Coronary artery (tissue), 2 donors: ENCODE measurements at regions not wholly inside any gene's neighbourhood (a gene's known extent, or its start where the extent isn't known, plus 50 kb on each side); places are given as distances from the start of the nearest gene placed in this dataset.
A peak's percentile ranks its signal among the peaks of the same experiment; 100 is the strongest.

Experiments
- DNase-seq: peaks from one replicate; pipeline ENCODE4 v3.0.0-alpha.2; 2017; ENCODE audit warnings: low spot score
- H3K27ac ChIP-seq, 2 donors: fragments of 200-600 bp; sonication (generic); one replicate each; pipeline ENCODE4 v1.5.1; 2016 to 2019
- H3K4me3 ChIP-seq: fragments of 200-600 bp; sonication (generic); 2 replicates; pipeline ENCODE4 v1.5.1; 2016; ENCODE audit warnings: mild to moderate bottlenecking, moderate library complexity
- TF ChIP-seq, protein P1 (sequence below): fragments of 200-600 bp; sonication (generic); IDR thresholded peaks from one replicate; pipeline ENCODE4 v1.5.1; 2019; ENCODE audit warnings: antibody characterized with exemption

DNA sequence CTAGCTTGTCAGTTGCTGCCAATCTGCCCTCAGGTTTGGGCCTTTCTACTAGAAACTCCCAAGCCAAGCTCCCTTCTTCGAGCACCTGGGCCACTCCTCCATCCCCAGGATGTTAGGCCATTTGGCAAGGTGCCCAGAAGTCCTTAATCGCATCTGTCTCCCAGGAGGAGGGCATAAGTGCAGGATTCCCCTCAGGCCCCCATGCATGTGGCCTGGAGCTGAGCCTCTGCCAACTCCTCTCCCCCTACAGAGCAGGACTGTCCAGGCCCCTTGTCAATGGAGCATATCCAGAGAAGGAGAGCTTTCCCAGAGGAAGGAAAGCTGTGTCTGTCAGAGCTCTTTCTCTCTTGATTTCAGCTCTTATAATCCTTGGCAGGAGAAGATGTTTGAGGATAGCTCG, 182.6 kb upstream of the ROPN1 start:
- Histone ChIP-seq H3K4me3 (no peak overlapping the region), H3K27ac (peak overlapping the region in 1 of 2 donors; percentile 7)
- TF ChIP-seq, protein P1, sequence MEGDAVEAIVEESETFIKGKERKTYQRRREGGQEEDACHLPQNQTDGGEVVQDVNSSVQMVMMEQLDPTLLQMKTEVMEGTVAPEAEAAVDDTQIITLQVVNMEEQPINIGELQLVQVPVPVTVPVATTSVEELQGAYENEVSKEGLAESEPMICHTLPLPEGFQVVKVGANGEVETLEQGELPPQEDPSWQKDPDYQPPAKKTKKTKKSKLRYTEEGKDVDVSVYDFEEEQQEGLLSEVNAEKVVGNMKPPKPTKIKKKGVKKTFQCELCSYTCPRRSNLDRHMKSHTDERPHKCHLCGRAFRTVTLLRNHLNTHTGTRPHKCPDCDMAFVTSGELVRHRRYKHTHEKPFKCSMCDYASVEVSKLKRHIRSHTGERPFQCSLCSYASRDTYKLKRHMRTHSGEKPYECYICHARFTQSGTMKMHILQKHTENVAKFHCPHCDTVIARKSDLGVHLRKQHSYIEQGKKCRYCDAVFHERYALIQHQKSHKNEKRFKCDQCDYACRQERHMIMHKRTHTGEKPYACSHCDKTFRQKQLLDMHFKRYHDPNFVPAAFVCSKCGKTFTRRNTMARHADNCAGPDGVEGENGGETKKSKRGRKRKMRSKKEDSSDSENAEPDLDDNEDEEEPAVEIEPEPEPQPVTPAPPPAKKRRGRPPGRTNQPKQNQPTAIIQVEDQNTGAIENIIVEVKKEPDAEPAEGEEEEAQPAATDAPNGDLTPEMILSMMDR = no peak
- DNase-seq = no peak

DNA sequence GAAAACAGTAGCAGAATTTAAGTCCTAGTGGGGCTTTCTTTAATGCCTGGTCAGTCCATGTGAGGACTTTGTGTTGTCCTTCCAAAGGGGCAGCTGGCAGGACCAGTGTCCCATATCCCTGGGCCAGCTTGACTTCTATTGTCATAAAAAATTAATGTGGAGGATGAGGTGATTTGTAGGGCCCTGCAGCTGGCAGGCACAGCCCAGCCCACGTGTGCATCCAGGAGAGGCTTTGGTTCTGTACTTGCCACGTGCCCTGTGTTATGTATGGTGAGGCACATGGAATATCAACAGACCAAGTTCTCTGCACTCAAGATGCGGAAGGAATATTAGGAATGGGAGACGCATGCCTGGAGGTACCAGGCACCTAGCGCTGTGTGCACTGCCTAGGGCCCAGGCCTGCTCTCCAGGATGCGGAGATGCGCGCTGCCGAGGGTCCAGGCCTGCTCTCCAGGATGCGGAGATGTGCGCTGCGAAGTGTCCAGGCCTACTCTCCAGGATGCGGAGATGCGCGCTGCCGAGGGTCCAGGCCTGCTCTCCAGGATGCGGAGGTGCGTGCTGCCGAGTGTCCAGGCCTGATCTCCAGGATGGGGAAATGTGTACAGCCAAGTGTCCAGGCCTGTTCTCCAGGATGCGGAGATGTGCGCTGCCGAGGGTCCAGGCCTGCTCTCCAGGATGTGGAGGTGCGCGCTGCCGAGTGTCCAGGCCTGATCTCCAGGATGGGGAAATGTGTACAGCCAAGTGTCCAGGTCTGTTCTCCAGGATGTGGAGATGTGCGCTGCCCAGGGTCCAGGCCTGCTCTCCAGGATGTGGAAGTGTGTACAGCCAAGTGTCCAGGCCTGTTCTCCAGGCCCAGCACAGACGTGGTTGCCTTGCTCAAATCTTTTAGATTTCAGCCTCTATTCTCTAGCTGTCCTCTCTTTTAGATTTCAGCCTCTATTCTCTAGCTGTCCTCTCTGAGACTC, 183.3 kb upstream of the ROPN1 start:
- H3K27ac ChIP-seq = no peak overlapping the region
- TF ChIP-seq, protein P1 = no peak
- no peak overlapping the region for H3K4me3 ChIP-seq
- DNase-seq = no peak

DNA sequence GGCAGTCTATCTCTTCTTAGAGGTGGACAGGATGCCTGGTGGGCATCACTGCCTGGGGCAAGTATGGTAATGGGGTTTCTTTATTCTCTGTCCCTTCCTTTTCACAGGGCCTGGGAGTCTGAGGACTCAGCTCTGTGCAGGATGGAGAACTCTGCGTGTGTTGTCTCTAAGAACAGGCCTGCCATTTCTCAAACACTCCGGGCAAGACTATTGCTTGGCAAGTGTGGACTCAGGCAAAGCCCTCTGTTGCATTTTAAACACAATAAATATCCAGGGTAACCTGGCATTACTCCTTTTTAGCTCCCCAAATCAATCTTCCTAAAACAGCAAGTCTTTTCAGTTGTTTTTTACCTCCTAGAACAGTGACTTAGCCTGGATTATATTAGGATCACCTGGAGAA, 185.1 kb upstream of the ROPN1 start:
- TF ChIP-seq, protein P1 = no peak
- Histone ChIP-seq H3K27ac (no peak overlapping the region), H3K4me3 (no peak overlapping the region)
- DNase-seq = no peak

DNA sequence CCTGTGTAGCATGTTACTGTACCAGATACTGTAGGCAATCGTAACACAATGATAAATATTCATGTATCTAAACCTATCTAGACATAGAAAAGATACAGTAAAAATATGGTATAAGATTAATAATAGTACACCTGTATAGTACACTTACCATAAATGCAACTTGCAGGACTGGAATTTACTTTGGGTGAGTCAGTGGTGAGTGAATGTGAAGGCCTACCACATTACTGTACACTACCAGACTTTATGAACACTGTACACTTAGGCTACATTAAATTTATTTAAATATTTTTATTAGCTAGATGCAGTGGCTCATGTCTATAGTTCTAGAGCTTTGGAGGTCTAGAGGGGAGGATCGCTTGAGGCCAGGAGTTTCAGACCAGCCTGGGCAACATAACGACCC, 186.6 kb upstream of the ROPN1 start:
- Histone ChIP-seq H3K4me3 (no peak overlapping the region), H3K27ac (no peak overlapping the region)
- TF ChIP-seq, protein P1 = no peak
- DNase-seq = no peak

DNA sequence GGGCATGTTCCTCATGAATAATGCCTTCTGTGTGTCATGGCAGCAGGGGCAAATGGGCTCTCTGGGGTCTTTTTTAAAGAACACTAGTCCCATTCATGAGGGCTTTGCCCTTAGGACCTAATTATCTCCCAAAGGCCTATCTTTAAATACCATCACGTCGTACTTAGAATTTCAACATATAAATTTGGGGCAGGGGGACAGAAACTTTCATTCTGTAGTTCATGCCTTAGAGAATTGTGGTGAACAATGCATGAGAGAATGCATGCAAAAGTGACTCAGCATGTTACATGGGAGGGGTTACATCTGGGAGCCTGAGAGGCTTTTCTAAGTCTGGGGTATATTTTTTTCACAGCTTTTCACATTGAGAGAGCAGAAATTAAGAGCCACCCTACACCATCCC, 208.5 kb upstream of the ROPN1 start:
- Histone ChIP-seq H3K4me3 (no peak overlapping the region), H3K27ac (peak overlapping the region; percentile 47 to 65)
- TF ChIP-seq, protein P1 = no peak
- no peak for DNase-seq

DNA sequence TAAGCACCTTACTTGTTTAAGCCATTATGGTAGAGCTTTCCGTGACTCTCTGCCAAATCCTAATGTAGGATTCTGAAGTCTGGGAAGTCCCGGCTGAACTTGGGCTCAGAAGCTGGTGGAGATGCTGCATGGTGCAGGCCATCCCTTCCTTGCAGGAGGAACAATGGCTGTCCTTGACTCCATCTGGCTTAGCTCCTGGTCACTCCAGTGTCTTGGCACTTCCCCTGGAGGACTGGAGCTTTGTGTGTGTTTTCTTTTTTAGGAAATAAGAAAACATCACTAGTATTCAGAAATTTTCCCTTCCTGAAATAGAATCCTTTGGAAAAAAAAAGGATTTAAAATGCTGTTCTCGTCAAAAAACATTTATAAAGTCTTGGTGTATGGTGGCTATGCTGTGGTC, 209.3 kb upstream of the ROPN1 start:
- H3K4me3 ChIP-seq = no peak overlapping the region
- TF ChIP-seq, protein P1 = no peak
- H3K27ac ChIP-seq = peak overlapping the region; percentile 52 to 67
- DNase-seq = no peak

DNA sequence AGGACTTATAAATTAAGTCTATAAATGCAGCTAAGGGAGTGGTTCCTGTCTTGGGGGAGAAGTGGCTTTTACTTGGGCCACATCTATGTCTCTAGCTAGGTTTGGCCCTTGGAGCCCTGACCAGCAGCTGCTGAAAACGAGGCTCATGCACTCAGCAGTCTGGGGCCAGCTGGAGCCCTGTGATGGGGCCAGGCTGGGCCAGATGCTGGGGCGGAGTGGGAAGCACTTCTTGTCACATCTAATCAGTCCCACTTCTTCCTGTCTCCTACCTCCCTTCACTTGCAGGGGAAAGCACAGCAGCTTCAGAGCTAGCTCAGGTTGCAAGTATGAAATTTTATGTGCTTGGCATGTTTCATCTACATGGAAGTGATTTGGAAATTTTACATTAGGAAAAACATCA, 209.9 kb upstream of the ROPN1 start:
- H3K27ac ChIP-seq = peak overlapping the region; percentile 52 to 67
- no peak overlapping the region for H3K4me3 ChIP-seq
- TF ChIP-seq, protein P1 = no peak
- no peak for DNase-seq
